ENCODE measurements at regions not wholly inside any gene's neighbourhood (a gene's known extent, or its start where the extent isn't known, plus 50 kb on each side); places are given as distances from the start of the nearest gene placed in this dataset.
A peak's percentile ranks its signal among the peaks of the same experiment; 100 is the strongest.

DNA sequence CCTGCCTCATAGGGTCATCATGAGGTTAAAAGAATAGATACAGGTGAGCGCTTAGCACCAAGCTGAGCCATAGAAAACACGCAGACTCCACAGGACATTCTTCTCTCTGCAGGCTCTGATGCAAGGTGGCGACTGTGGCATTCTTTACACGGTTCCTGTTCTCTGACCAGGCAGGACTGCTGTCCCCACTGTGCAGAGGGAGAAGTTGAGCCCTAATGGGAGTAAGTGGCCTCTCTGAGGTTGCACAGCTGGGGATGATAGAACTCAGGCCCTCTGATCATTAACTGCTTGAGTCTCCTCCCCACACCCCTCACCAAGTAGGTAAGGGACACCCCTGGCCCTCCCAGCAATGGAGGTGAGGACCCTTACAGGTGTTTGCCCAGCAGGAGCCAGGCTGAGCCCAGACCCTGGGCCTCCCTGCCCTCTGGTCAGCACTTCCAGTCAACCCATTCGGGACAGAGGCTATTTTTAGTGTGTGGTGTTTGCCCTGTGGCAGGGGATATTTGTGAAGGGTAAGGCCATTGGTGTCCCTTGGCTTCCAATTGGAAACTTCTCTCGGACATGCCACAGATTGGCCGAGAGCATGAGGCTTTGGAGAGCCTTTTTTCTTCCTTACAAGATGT, 116.8 kb downstream of the VEGFA start:
- TF ChIP-seq GABPA (IDR thresholded peaks at IDR 0.05; ENCODE audit: low read depth) (no peak), SPI1 (IDR thresholded peaks at IDR 0.05; ENCODE audit: borderline replicate concordance, low read depth) (no peak), POLR2AphosphoS5 (IDR thresholded peaks at IDR 0.05; ENCODE audit: low read depth) (no peak)
- TF ChIP-seq, protein P1, sequence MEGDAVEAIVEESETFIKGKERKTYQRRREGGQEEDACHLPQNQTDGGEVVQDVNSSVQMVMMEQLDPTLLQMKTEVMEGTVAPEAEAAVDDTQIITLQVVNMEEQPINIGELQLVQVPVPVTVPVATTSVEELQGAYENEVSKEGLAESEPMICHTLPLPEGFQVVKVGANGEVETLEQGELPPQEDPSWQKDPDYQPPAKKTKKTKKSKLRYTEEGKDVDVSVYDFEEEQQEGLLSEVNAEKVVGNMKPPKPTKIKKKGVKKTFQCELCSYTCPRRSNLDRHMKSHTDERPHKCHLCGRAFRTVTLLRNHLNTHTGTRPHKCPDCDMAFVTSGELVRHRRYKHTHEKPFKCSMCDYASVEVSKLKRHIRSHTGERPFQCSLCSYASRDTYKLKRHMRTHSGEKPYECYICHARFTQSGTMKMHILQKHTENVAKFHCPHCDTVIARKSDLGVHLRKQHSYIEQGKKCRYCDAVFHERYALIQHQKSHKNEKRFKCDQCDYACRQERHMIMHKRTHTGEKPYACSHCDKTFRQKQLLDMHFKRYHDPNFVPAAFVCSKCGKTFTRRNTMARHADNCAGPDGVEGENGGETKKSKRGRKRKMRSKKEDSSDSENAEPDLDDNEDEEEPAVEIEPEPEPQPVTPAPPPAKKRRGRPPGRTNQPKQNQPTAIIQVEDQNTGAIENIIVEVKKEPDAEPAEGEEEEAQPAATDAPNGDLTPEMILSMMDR (IDR thresholded peaks at IDR 0.05; ENCODE audit: insufficient read depth, low read length) = no peak
- TF ChIP-seq, protein P2, sequence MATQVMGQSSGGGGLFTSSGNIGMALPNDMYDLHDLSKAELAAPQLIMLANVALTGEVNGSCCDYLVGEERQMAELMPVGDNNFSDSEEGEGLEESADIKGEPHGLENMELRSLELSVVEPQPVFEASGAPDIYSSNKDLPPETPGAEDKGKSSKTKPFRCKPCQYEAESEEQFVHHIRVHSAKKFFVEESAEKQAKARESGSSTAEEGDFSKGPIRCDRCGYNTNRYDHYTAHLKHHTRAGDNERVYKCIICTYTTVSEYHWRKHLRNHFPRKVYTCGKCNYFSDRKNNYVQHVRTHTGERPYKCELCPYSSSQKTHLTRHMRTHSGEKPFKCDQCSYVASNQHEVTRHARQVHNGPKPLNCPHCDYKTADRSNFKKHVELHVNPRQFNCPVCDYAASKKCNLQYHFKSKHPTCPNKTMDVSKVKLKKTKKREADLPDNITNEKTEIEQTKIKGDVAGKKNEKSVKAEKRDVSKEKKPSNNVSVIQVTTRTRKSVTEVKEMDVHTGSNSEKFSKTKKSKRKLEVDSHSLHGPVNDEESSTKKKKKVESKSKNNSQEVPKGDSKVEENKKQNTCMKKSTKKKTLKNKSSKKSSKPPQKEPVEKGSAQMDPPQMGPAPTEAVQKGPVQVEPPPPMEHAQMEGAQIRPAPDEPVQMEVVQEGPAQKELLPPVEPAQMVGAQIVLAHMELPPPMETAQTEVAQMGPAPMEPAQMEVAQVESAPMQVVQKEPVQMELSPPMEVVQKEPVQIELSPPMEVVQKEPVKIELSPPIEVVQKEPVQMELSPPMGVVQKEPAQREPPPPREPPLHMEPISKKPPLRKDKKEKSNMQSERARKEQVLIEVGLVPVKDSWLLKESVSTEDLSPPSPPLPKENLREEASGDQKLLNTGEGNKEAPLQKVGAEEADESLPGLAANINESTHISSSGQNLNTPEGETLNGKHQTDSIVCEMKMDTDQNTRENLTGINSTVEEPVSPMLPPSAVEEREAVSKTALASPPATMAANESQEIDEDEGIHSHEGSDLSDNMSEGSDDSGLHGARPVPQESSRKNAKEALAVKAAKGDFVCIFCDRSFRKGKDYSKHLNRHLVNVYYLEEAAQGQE (IDR thresholded peaks at IDR 0.05; ENCODE audit: insufficient replicate concordance, low read depth) = no peak

DNA sequence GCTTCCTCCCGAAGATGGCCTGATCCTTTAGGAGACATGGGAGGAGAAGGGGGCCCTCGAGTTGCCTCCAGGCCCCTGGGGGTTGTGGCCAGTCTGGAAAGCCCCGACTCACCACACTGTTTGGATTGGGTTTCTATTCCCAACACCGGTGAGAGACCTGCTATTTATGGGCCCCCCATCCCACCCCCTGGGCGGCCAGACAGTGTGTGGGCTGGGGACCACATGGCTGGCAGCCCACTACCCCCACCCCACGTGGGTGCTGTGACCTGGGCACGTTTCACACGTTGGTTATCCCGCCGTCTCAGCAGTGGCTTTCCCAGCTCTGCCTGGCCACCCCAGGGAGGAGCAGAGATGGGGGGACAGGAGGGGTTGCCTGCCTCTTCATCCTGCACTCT, 116.1 kb downstream of the VEGFA start:
- H3K27me3 ChIP-seq (ENCODE audit: insufficient read depth, poor library complexity, severe bottlenecking) = no peaks in the 10 kb centered on the region
- H3K4me3 ChIP-seq (replicated peaks; ENCODE audit: insufficient read depth, low read length) = no peak overlapping the region
- no peak overlapping the region for H3K27ac ChIP-seq (replicated peaks)
- no peak for DNase-seq (ENCODE audit: low read depth in 1 of 2, low spot score in 1 of 2)
- TF ChIP-seq, protein P1 (IDR thresholded peaks at IDR 0.05; ENCODE audit: insufficient read depth, low read length) = no peak
- TF ChIP-seq SPI1 (IDR thresholded peaks at IDR 0.05; ENCODE audit: borderline replicate concordance, low read depth) (no peak), POLR2AphosphoS5 (IDR thresholded peaks at IDR 0.05; ENCODE audit: low read depth) (no peak), GABPA (IDR thresholded peaks at IDR 0.05; ENCODE audit: low read depth) (no peak)
- TF ChIP-seq, protein P2 (IDR thresholded peaks at IDR 0.05; ENCODE audit: insufficient replicate concordance, low read depth) = no peak

More for the DNA sequence above, 116.8 kb downstream of the VEGFA start:
- Histone ChIP-seq H3K27me3 (ENCODE audit: insufficient read depth, poor library complexity, severe bottlenecking) (peaks cover 4% of the 10 kb centered on the region), H3K27ac (replicated peaks) (no peak overlapping the region), H3K4me3 (replicated peaks; ENCODE audit: insufficient read depth, low read length) (no peak overlapping the region)
- peak in 1 of 2 experiments; percentile 30 for DNase-seq (ENCODE audit: low read depth in 1 of 2, low spot score in 1 of 2)

DNA sequence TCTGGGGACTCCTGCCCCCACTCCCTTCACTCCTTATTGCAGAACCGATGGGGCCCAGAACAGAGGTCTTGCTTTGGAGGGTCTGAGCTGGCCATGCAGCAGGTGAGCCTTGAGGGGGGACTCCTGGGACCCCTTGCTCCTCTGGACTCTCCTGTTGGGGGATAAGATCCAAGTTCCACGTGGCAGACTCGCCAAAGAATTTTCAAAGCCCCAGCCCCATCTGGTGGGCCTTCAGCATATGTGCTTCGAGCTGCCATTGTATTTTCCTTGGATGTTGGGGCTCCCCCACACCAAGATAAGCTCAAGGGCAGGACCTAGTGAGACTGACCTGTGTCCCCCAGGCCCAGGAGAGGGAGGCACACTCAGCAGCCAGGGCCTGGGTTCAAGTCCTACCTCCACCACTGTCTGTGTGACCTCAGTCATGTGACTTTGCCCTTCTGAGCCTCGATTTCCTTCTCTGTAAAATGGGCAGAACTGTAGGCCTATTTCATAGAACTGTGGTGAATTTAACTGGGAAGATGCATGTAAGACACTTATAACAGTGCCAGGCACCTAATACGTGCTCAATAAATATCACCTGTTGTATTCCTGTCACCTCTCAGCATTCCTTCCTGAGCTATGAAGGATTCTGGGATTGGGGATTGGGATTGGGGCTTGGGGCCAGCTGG, 115.5 kb downstream of the VEGFA start:
- H3K27ac ChIP-seq (replicated peaks) = no peak overlapping the region
- no peak for DNase-seq (ENCODE audit: low read depth in 1 of 2, low spot score in 1 of 2)
- H3K4me3 ChIP-seq (replicated peaks; ENCODE audit: insufficient read depth, low read length) = no peak overlapping the region
- no peaks in the 10 kb centered on the region for H3K27me3 ChIP-seq (ENCODE audit: insufficient read depth, poor library complexity, severe bottlenecking)
- no peak for TF ChIP-seq GABPA (IDR thresholded peaks at IDR 0.05; ENCODE audit: low read depth)
- no peak for TF ChIP-seq POLR2AphosphoS5 (IDR thresholded peaks at IDR 0.05; ENCODE audit: low read depth)
- TF ChIP-seq, protein P1 (IDR thresholded peaks at IDR 0.05; ENCODE audit: insufficient read depth, low read length) = no peak
- TF ChIP-seq, protein P2 (IDR thresholded peaks at IDR 0.05; ENCODE audit: insufficient replicate concordance, low read depth) = no peak
- TF ChIP-seq SPI1 (IDR thresholded peaks at IDR 0.05; ENCODE audit: borderline replicate concordance, low read depth) = no peak
